ENCODE measurements at regions not wholly inside any gene's neighbourhood (a gene's known extent, or its start where the extent isn't known, plus 50 kb on each side); places are given as distances from the start of the nearest gene placed in this dataset. TPM values are rescaled to one million over a fixed set of nuclear protein-coding genes. Genes with fewer than 3 reads are reported as not detected.

DNA sequence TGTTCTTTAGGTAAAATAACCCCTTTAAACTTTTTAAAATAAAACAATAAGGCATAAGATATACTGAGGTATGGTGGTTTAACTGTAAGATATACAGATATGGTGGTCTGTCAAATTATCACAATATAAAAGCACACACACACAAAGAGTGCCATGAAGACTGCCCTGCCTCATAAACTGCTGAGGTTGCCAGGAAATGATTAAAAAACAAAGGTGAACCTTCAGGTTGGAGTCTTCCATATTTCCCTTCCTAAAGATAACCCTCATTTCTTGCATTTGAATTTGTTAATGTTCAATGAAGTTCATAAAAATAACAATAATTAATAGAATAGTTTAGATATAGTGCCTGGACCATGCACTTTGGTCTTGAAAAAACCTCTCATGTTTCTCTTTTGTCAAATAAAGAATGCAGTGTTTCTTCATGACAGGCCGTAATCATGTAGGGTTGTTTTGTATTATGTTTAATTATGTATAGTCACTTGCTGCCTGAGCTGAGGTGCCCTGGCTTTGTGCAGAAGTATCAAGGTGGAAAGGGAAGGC lies 123.6 kb upstream of the B3GALT2 start:
- Histone ChIP-seq H3K36me3 (no peaks in the 10 kb centered on the region), H3K4me3 (no peak overlapping the region), H3K27me3 (no peaks in the 10 kb centered on the region), H3K9me3 (no peaks in the 10 kb centered on the region), H3K4me1 (no peaks in the 10 kb centered on the region), H3K27ac (no peak overlapping the region)
- WGBS, 2 donors, result 80 to 89% methylated on average over 1 of the region's 1 CpG
- TF ChIP-seq EP300 (IDR thresholded peaks at IDR 0.05) (no peak), POLR2A (IDR thresholded peaks at IDR 0.05) (no peak), CTCF (IDR thresholded peaks at IDR 0.05) (no peak)
- no peak for DNase-seq (ENCODE audit: low spot score in 2 of 2)

DNA sequence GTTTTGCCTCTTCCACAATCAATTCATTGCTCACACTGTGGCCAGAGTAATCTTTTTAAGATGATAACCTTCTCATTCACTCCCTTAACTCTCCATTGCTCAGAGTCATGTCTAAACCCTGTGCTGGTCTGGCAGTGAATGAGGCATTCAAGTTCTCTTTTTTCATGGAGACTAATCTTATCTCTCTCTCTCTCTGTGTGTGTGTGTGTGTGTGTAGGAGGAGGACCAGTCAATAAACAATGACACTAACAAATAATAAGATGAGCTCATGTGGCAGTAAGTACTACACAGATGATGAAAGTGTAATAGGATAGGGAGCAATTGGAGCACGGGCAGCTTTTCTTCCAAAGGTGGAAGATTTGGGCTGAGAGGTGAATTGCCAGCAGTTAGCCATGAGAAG lies 122.0 kb upstream of the B3GALT2 start:
- no peaks in the 10 kb centered on the region for H3K4me1 ChIP-seq
- H3K36me3 ChIP-seq, result no peaks in the 10 kb centered on the region
- no peaks in the 10 kb centered on the region for H3K9me3 ChIP-seq
- no peak for DNase-seq (ENCODE audit: low spot score in 2 of 2)
- no peak overlapping the region for H3K27ac ChIP-seq
- 70 to 83% methylated on average over 1 of the region's 1 CpG for WGBS, 2 donors
- TF ChIP-seq POLR2A (IDR thresholded peaks at IDR 0.05), result no peak
- TF ChIP-seq EP300 (IDR thresholded peaks at IDR 0.05), result no peak
- TF ChIP-seq CTCF (IDR thresholded peaks at IDR 0.05), result no peak
- no peak overlapping the region for H3K4me3 ChIP-seq
- no peaks in the 10 kb centered on the region for H3K27me3 ChIP-seq

- WGBS, 2 donors, result 78 to 79% methylated on average over 2 of the region's 2 CpGs
- DNase-seq (ENCODE audit: low spot score in 2 of 2), result no peak
- no peaks in the 10 kb centered on the region for H3K27me3 ChIP-seq
- no peak overlapping the region for H3K27ac ChIP-seq
- no peak for TF ChIP-seq EP300 (IDR thresholded peaks at IDR 0.05)
- no peak for TF ChIP-seq POLR2A (IDR thresholded peaks at IDR 0.05)
- no peak for TF ChIP-seq CTCF (IDR thresholded peaks at IDR 0.05)
- no peak overlapping the region for H3K4me3 ChIP-seq
- H3K9me3 ChIP-seq, result no peaks in the 10 kb centered on the region
- no peaks in the 10 kb centered on the region for H3K4me1 ChIP-seq
- H3K36me3 ChIP-seq, result no peaks in the 10 kb centered on the region
These were observed 120.0 kb upstream of the B3GALT2 start for GRCh38 chr1:193306430-193306829.

Small RNA genes in the stretch of these regions (small RNA-seq; reads per million reads assigned to genes)
- not detected for gene RNU6-983P
